ENCODE measurements at regions not wholly inside any gene's neighbourhood (a gene's known extent, or its start where the extent isn't known, plus 50 kb on each side); places are given as distances from the start of the nearest gene placed in this dataset.

GRCh38 chr2:126495189-126495588, 160.8 kb upstream of the GYPC start:
- TF ChIP-seq POLR2A (IDR thresholded peaks at IDR 0.05) (no peak), CTCF (IDR thresholded peaks at IDR 0.05) (no peak), POLR2AphosphoS5 (IDR thresholded peaks at IDR 0.05) (no peak)
